Tibial artery (tissue), 4 donors: ENCODE measurements at regions not wholly inside any gene's neighbourhood (a gene's known extent, or its start where the extent isn't known, plus 50 kb on each side); places are given as distances from the start of the nearest gene placed in this dataset.

ENCODE experiments used
- DNase-seq, 2 donors: peaks; one replicate each; pipeline ENCODE4 v3.0.0-alpha.2; 2019
- H3K27ac ChIP-seq, 2 donors: fragments of 200-600 bp; sonication (generic) in 1 of 2; 1 replicate in 1 of 2; 2 replicates in 1 of 2; pipeline ENCODE4 v1.5.1; 2018 to 2019; ENCODE audit warnings: mild to moderate bottlenecking in 1 of 2
- H3K27me3 ChIP-seq, 2 donors: fragments of 200-600 bp; sonication (generic) in 1 of 2; one replicate each; pipeline versions ENCODE4 v1.5.1 to v1.6.0; 2016 to 2019
- H3K36me3 ChIP-seq, 3 donors: fragments of 200-600 bp; sonication (generic) in 2 of 3; one replicate each; pipeline ENCODE4 v1.5.1; 2016 to 2019; ENCODE audit warnings: mild to moderate bottlenecking in 2 of 3
- H3K4me1 ChIP-seq, 4 donors: fragments of 200-600 bp; sonication (generic) in 2 of 4; 1 replicate in 3 of 4; 2 replicates in 1 of 4; pipeline ENCODE4 v1.5.1; 2016 to 2019
- H3K4me3 ChIP-seq, 2 donors: fragments of 200-600 bp; sonication (generic) in 1 of 2; 1 replicate in 1 of 2; 2 replicates in 1 of 2; pipeline ENCODE4 v1.5.1; 2018 to 2019; ENCODE audit warnings: mild to moderate bottlenecking in 2 of 2
- H3K9me3 ChIP-seq, 3 donors: fragments of 200-600 bp; sonication (generic) in 1 of 3; one replicate each; pipeline ENCODE4 v1.5.1; 2016 to 2019
- intact Hi-C: fragments of 100-400 bp; cut with DNase I; formaldehyde crosslinking; loops from one replicate; pipeline ENCODE4 v1.15.0; 2023; ENCODE audit warnings: low total_unique reads
- TF ChIP-seq, protein P1 (sequence below), 2 experiments: fragments of 200-600 bp in 1 of 2; fragments of 450-650 bp in 1 of 2; IDR thresholded peaks; one replicate each; pipeline ENCODE4 v1.5.1; 2017 to 2019; ENCODE audit warnings: antibody characterized with exemption in 2 of 2, mild to moderate bottlenecking in 1 of 2, moderate library complexity in 1 of 2

DNA sequence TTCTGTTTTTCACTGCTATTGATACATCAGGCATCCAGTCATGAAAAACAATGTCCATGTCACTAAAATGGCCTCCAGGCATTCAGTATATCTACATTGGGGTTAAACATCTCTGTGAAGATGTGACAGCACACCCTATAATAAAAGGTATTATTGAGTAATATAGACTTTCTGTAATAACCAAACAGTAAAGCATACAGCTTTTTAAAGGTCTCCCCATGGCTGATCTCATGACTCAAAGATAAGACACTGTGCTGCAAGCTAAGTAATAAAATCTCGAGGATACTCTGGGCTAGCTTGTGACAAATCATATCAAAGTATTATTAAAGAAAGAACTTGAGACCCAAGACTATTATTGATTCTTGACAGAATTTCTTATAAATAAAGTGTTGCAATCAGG is 613.1 kb upstream of the PKN2 start:
- H3K27ac ChIP-seq = no peak overlapping the region
- no peaks in the 10 kb centered on the region for H3K9me3 ChIP-seq
- TF ChIP-seq, protein P1, sequence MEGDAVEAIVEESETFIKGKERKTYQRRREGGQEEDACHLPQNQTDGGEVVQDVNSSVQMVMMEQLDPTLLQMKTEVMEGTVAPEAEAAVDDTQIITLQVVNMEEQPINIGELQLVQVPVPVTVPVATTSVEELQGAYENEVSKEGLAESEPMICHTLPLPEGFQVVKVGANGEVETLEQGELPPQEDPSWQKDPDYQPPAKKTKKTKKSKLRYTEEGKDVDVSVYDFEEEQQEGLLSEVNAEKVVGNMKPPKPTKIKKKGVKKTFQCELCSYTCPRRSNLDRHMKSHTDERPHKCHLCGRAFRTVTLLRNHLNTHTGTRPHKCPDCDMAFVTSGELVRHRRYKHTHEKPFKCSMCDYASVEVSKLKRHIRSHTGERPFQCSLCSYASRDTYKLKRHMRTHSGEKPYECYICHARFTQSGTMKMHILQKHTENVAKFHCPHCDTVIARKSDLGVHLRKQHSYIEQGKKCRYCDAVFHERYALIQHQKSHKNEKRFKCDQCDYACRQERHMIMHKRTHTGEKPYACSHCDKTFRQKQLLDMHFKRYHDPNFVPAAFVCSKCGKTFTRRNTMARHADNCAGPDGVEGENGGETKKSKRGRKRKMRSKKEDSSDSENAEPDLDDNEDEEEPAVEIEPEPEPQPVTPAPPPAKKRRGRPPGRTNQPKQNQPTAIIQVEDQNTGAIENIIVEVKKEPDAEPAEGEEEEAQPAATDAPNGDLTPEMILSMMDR (IDR thresholded peaks at IDR 0.05) = no peak
- no peaks in the 10 kb centered on the region for H3K27me3 ChIP-seq
- no peak for DNase-seq
- H3K36me3 ChIP-seq = no peaks in the 10 kb centered on the region
- intact Hi-C loops = no loop called here
- no peaks in the 10 kb centered on the region for H3K4me1 ChIP-seq
- H3K4me3 ChIP-seq = no peak overlapping the region

DNA sequence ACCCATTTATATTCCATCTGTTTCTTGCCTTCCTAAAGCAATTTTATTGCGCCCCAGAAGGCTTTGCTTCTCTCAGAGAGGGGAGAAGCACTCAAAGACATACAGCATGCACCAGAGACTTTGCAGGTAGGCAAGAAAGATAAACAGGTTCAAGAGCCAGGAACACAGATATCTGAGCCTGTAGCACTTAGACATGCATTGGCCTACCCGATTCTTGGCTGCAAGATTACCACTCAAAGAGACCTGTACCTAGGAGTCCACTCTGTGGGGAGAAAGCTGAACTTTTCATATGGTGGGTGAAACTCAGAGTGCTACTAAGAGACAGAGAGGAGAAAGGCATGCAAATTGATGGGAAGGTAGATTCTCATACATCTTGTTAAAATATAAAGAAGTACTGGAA is 609.4 kb upstream of the PKN2 start:
- TF ChIP-seq, protein P1 (IDR thresholded peaks at IDR 0.05) = no peak
- Histone ChIP-seq H3K4me1 (no peaks in the 10 kb centered on the region), H3K27ac (no peak overlapping the region), H3K9me3 (no peaks in the 10 kb centered on the region), H3K27me3 (no peaks in the 10 kb centered on the region), H3K36me3 (no peaks in the 10 kb centered on the region), H3K4me3 (no peak overlapping the region)
- no peak for DNase-seq
- intact Hi-C loops = no loop called here

DNA sequence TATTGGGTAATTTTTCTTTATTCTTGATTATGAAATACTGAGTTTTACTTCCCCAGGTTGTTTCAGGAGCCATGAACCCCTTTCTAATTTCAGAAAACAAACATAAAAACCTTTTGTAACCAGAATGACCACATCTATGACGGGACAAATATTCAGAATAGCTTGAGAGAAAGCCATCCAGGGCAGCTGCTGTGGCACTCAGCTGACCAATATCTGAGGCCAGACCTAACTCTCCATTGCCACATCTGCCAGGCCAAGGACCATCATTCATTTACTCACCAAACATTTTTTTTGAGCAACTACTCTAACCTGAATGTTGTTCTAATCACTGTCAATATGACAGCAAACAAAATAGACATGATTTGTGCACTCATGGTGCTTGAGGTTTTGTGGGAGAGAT is 608.3 kb upstream of the PKN2 start:
- Histone ChIP-seq H3K9me3 (no peaks in the 10 kb centered on the region), H3K4me1 (no peaks in the 10 kb centered on the region), H3K4me3 (no peak overlapping the region), H3K36me3 (no peaks in the 10 kb centered on the region), H3K27ac (no peak overlapping the region), H3K27me3 (no peaks in the 10 kb centered on the region)
- intact Hi-C loops = no loop called here
- TF ChIP-seq, protein P1 (IDR thresholded peaks at IDR 0.05) = no peak
- no peak for DNase-seq

DNA sequence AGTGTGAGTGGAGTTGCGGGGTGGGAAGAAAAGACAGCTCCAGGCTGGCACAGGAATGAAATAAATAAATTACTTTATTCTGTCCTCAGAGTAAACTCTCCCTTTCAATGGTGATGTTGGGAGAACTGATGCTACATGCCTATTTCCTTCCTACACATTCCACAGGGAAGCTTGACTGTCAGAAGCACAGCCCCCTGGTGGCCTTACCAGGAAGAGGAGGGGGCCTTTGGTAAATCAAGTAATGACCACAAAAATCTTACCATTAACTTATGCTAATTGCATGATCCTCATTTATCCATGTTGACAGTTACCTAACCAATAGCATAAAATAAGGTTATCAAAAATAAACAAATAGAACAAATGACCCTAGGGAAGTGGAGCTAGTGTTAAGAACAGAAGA is 605.0 kb upstream of the PKN2 start:
- H3K4me3 ChIP-seq = no peak overlapping the region
- H3K9me3 ChIP-seq = no peaks in the 10 kb centered on the region
- TF ChIP-seq, protein P1 (IDR thresholded peaks at IDR 0.05) = peak in 1 of 2 experiments; percentile 14
- H3K27ac ChIP-seq = no peak overlapping the region
- no peak for DNase-seq
- intact Hi-C loops = no loop called here
- no peaks in the 10 kb centered on the region for H3K27me3 ChIP-seq
- no peaks in the 10 kb centered on the region for H3K36me3 ChIP-seq
- no peaks in the 10 kb centered on the region for H3K4me1 ChIP-seq

DNA sequence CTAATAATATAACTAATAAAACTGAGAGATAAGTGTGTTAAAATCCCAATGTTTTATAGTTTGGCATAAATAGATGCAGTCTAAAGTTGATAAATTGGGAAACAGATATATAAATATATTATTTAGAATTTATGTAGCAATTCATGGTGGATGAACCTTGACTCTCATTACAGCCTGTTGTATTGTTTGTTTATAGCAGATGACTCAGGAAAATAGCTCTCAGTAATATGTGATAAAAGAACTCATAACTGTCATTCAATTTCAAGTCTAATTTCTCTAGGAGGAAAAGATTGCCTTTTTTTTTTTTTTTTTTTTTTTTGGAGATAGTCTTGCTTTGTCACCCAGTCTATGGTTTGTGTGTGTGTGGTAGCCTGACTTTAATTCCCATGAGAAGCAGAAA is 603.2 kb upstream of the PKN2 start:
- intact Hi-C loops = no loop called here
- DNase-seq = no peak

More for the DNA sequence above, 603.2 kb upstream of the PKN2 start:
- Histone ChIP-seq H3K4me1 (no peaks in the 10 kb centered on the region), H3K9me3 (peaks cover 0 to 3% (median 0%) of the 10 kb centered on the region in 3 donors), H3K36me3 (no peaks in the 10 kb centered on the region), H3K4me3 (no peak overlapping the region), H3K27me3 (no peaks in the 10 kb centered on the region), H3K27ac (no peak overlapping the region)
- TF ChIP-seq, protein P1 (IDR thresholded peaks at IDR 0.05) = no peak
